NCI-H748 (cell line): ENCODE measurements at regions not wholly inside any gene's neighbourhood (a gene's known extent, or its start where the extent isn't known, plus 50 kb on each side); places are given as distances from the start of the nearest gene placed in this dataset.
"Not testable (repeated sequence)": the region's sequence is repeated elsewhere in the genome, so short reads cannot be mapped to it uniquely, and the experiment has no call there.

Experiments
- DNase-seq: peaks from one replicate; lab custom pipeline; 2025; ENCODE audit not compliant: unreplicated experiment; lab: John Stamatoyannopoulos, UW

- DNase-seq = no peak
These were observed 51.6 kb upstream of the MPP7 start for GRCh38 chr10:28354511-28354910.

DNA sequence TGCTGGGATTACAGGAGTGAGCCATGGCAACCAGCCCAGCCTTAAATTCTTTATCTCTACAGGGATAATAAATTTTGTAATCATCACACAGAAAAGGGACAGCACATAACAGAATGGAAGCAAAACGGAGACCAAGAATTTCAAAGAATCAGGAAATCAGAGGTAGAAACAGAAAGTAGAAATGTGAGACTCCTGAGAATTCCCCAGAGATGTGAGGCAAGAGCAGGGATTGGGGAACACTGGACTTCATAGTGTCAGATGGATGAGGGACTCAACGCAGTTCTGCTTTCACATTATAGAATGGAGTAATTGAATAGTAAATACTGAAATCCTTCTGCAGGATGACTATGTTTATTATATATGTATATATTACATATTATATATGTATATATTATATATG, 52.5 kb upstream of the MPP7 start:
- DNase-seq = no peak

GRCh38 chr10:28359334-28359733, 56.5 kb upstream of the MPP7 start:
- no peak for DNase-seq

DNA sequence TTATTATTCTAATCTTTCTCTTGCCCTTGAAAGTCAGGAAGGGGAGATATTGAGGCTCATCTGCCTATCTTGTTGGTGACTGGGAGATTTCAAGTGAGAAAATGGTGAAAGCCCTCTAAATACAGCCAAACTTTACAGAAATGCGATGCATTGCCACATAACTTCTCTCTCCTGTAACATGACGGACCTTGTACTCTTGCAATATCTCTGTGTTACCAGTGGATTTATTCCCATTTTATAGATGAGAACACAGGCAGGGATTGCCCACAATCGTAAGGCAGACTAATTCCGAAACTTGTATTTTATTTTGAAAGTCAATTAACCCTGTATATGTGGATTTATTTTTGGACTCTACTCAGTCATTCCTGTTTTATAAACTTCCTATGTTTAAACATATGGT, 57.3 kb upstream of the MPP7 start:
- no peak for DNase-seq

- no peak for DNase-seq
These were observed 60.5 kb upstream of the MPP7 start for GRCh38 chr10:28363376-28363775.

GRCh38 chr10:28365840-28366239, 63.0 kb upstream of the MPP7 start:
- no peak for DNase-seq

DNA sequence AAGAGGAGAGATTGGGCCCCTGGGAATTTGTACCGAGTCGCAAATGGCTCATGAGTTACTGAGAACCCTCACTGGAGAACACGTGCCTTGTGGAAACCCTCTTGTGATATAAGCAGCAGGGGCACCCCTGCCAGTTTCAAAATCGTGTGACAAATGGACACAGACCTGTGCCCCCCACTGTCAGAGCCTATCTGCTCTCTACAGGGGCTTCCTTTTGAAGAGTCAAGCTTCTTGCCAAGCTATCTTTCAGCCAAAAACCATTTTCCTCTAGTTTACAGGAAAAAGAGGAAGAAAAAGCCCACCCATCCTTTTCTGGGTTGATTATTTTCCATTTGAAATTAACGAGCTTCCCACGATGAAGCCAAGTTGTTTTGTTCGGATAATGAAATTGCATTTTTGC, 64.1 kb upstream of the MPP7 start:
- no peak for DNase-seq

DNA sequence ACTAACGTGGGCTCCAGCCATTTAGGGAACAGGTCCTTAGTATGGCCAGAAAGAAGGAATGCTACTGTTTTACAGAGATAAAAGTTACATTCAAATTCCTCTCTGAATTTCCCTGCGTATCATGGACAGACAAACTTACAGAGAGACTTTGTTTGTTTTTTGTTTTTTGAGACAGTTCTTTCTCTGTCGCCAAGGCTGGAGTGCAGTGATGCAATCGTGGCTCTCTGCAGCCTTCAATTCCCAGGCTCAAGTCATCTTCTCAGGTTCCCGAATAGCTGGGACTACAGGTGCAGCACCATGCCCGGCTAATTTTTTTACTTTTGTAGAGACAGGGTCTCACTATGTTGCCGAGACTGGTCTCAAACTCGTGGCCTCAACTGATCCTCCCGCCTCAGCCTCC, 64.5 kb upstream of the MPP7 start:
- no peak for DNase-seq

DNA sequence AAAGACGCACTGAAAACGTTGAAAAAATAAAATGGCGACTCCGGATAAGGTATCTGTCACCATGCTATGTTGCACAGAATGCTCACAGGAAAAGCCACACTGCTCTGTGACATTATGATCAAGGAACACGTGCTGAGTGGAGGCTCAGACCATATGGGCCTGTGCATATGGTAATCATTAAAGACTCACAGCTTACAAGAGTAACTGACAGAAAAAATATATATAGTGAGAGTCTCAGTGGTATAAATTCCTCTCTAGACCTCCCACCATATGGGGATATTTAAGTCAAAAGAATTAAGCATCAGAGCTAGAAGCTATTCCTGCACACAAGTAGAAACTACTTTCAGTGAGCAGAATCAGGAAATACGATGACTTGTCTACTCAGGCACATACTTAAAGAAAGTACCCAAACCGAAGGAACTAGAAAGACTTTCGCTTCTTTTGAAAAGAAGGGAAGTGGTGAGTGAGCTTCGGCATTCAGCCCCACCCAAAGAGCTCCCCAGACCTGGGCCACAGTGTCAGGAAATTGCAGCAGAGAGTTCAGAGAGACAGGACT, 65.1 kb upstream of the MPP7 start:
- no peak for DNase-seq

DNA sequence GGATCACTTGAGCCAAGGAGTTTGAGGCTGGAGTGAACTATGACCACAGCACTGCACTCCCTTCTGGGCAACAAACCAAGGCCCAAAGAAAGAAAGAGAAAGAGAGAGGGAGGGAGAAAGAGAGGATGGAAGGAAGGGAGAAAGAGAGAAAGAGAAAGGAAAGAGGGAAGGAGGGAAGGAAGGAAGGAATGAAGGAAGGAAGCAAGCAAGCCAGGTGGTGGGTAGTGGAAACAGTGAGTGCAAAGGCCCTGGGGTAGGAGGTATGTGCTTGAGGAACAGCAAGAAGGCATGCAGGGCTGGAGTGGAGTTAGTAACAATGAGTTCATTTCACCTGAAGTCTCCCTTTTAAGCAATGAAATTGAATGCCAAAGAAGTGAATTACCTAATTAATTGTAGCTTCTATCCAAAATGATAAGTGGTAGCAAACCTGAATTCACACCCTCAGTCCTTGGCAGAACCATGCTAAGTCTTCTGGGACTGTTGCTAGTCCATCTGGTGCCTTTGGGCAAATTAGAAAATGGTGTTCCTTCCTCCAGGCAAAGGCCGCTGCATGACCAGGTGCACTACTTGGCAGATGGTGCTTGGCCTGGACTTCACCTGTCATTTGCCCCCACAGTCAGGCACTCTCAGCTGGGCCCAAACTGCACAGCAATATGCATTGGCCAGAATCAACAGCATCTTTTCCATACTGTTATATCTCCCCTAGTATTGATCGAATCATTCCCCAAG, 67.4 kb upstream of the MPP7 start:
- DNase-seq = no peak

GRCh38 chr10:28371638-28372037, 68.8 kb upstream of the MPP7 start:
- DNase-seq = not testable (repeated sequence)

DNA sequence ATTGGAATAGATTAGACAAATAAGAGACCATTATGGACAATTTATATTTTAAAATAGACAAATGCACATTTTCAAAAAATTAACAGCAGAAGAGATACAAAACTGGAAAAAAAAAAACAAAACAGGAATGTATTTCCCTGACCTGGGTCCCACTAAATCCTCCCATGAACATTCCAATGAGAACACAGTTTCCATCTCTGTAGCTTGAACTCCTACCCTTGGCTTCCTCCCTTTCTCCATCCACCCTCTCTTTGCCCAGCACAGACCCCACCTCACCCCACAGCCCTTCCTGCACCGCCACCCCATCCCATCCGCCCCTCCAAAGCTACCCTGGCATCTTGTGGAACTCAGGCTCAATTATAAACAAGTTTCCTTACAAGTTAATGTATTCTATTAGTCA, 71.2 kb upstream of the MPP7 start:
- DNase-seq = no peak

DNA sequence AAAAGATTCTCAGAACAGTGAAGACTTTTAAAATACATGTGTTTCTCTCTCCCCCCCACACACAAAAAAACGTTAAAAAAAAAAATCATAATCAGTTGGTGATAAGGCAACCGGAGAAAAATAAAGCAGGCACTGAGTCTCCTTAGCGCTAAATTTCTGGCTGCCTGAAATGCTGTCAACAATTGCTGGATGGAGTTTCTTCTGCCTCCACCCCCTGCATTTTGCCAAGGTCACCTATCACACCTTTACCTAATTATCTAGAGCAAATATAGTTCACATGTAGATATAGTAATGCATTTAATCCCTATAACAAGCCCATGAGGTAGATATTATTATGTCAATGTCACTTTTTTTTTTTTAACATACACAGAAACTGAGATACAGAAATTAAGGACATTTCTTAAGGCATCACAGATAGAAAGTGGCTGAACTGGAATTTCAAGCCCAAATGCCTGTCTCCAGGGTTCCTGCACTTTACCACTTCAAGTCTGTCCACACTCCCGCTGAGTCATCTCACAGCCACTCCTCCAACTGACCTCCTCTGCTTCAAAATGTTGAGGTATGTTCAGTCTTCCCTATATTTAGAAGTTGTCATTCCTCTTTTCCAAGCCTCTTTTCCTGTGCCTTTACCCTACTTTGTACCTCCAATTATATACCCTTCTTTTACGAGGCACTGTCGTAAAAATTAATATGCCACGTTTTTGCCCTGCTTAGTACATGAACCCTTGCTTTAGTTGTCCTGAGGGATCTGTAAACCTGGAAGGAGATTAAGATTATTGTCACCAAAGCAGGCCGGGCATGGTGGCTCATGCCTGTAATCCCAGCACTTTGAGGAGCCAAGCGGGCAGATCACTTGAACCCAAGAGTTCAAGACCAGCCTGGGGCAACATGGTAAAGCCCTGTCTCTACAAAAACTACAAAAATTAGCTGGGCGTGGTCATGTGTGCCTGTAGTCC, 72.8 kb upstream of the MPP7 start:
- no peak for DNase-seq

DNA sequence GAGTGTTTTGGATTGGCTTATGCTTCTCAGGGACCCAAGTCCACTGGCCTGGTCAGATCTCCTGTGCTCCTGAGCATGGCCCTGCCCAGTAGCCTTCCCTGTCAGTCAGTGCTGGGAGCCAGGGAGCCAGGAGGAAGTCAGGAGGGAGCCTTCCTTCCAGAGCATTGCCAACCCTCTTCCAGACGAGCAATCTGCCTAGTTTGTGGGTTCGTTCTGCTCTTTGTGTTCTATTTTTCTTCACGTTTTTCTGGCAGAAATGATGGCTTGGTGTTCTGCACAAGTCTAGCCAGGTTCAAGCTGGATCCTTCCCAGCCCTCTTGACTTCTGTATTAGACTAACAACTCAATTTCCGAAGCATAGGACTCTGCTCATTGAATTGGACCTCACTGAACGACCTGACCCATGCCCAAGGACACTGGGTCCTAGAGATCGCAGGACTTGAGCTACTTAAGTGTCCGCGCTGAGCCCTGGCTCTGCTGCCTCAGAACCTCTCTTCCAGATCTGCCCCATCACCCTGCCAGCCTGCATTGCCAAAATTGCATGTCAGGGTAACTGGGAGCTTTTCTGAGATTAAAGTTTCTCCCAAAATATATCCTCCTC, 76.2 kb upstream of the MPP7 start:
- DNase-seq = no peak

DNA sequence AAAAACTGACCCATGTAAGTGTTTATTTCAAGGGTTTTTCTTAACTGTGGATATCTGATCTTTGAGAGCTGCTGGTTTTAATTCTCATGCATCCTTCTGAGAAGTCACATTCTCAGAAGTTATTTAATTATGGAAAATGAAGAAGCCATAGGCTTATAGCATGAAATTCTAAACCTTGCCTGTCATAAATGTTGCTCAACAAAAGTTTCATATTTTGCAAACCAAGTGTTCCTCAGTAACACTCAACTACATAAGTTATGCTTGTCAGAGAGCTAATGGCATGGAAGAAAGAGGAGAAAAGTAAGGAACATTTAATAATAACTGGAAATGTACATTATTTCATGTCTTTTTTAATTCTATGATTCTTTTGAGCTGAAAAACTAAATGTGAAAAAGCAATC, 78.6 kb upstream of the MPP7 start:
- no peak for DNase-seq

GRCh38 chr10:28381903-28382347, 79.1 kb upstream of the MPP7 start:
- peak; percentile 64 for DNase-seq

- DNase-seq = no peak
These were observed 79.8 kb upstream of the MPP7 start for GRCh38 chr10:28382525-28383269.

DNA sequence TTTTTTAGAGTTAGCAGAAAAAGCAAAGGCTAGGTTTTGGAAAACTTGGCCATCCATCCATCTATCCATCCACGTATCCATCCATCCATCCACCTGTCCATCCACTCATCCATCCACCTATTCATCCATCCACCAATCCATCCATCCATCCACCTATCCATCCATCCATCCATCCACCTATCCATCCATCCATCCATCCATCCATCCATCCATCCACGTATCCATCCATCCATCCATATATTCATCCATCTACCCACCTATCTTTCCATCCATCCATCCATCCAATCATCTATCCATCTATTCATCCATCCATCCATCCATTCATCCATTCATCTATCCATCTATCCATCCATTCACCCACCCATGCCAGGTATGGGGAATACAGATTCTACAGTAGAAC, 81.7 kb upstream of the MPP7 start:
- DNase-seq = no peak

GRCh38 chr10:28385748-28386502, 83.1 kb upstream of the MPP7 start:
- no peak for DNase-seq

- no peak for DNase-seq
These were observed 83.6 kb upstream of the MPP7 start for GRCh38 chr10:28386503-28386868.
